HG03571 (cell line): ENCODE measurements at regions not wholly inside any gene's neighbourhood (a gene's known extent, or its start where the extent isn't known, plus 50 kb on each side); places are given as distances from the start of the nearest gene placed in this dataset.
"Not testable (repeated sequence)": the region's sequence is repeated elsewhere in the genome, so short reads cannot be mapped to it uniquely, and the experiment has no call there.

Source experiments
- ATAC-seq: cut with Tn5 transposase; IDR thresholded peaks from one replicate; pipeline ENCODE4 v1.9.1; 2021; ENCODE audit not compliant: unreplicated experiment

DNA sequence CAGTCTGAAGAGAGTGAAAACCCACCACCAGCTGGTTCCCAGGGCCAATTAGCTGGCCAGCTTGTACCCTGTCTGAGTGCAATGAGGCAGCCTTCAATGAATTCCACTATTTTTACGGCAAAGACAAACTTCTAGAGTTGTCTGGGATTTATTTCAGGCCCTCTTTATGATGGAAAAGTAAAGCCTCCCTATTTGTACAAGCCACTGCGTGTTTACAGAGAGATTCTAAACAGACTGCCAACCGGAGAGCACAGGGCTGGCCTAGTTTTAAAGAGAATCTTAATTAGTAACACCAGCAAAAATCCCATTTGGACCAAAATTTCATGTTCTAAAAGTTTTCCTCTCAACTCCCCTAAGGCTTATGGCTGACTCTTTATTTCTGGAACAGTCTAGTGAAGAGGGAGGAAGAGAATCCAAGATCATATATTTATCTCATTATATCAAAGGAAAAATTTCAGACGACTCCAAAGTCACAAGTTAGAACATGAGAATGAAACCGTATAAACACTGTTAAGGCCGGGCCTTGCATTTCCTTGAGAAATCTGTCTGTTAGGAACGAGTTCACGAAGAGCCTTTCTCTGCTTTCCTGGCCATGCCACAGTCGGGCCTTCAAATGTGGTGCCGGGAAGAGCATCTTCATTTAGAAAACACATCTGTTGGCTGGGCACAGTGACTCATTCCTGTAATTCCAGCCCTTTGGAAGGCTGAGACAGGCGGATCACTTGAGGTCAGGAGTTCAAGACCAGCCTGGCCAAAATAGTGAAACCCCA lies 724.6 kb upstream of the NRP1 start:
- no peak for ATAC-seq

DNA sequence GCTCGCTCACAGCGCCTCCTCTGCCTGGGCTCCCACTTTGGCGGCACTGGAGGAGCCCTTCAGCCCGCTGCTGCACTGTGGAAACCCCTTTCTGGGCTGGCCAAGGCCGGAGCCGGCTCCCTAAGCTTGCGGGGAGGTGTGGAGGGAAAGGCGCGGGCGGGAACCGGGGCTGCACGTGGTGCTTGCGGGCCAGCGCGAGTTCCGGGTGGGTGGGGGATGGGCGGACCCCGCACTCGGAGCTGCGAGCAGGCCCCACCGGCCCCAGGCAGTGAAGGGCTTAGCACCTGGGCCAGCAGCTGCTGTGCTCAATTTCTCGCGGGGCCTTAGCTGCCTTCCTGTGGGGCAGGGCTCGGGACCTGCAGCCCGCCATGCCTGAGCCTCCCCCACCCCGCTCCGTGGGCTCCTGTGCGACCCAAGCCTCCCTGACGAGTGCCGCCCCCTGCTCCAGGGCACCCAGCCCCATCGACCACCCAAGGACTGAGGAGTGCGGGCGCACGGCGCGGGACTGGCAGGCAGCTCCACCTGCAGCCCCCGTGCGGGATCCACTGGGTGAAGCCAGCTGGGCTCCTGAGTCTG lies 721.0 kb upstream of the NRP1 start:
- not testable (repeated sequence) for ATAC-seq

DNA sequence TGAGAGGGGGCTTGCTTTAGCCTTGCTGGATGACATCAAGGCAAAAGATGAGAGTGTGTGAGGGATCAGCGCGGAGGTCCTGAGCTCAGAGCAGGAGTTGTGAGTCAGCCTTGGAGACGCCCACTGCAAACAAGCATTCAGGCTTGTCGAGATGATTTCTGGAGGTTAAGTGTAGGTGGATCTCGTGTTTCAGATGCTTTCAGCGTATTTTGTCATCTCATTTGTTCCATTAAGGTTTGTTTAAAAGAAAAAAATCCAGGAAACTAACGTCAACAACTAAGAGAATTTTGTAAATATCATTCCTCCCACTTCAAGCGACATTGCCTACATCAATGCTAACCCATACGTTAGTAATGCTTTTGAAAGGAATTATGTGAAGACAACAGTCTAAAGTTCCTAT lies 715.4 kb upstream of the NRP1 start:
- no peak for ATAC-seq

DNA sequence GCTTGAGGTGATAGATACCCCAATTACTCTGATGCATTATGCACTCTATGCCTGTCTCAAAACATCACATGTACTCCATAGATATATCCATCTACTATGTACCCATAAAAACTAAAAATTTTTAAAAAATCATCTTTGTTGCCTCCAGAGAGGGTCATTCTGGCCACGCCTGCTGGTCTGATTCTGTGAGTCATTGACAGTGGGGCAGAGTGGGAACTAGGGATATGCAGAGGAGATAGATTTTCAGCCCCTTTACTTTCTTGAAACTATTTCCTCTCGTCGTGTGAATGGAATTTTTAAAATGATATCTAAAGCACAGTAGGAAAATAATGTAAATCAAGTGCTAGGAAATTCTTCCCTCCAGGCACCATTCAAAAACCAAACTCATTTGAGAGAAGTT lies 715.0 kb upstream of the NRP1 start:
- no peak for ATAC-seq

DNA sequence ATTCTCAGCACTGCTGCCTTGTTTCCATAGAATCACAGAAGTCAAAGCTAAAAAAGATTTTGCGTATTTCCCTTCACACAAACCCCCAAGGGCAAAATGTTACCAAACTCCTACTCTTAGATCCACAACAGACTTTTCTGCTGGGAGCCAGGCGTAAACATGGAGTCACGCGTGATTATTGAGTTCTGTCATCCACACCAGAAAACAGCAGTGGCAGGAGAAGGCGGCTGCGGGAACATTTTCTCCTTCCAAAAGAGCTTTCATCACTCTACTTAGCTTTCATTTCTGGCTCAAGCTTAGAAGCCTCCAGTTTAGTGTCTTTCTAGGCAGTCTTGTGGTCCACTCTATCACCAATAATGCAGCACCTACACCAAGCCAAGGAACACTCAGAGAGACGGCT lies 712.9 kb upstream of the NRP1 start:
- no peak for ATAC-seq

DNA sequence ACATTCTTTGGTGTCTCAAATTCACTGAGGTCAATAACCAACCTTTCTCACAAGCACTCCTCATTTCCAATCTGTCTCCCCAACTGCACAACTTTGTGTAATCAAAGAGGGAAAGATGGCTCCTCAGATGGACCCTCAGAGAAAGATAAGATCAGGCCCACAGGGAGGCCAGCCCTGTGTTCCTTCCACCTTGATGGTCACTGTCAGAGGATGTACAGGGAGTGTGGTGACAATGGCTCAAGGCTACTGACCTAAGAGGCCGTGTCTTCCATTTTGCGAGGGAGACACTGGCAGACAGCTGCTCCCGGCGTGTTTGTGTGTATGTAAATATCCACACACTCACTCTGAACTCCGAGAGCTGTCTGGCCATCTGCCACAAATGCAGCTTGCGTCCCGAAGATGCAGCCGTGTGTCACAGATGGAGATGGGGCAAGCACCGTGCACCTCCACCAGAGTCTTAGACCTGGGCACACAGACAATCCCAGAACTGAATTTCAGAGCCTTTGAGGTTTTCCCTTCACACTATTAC lies 712.1 kb upstream of the NRP1 start:
- no peak for ATAC-seq

DNA sequence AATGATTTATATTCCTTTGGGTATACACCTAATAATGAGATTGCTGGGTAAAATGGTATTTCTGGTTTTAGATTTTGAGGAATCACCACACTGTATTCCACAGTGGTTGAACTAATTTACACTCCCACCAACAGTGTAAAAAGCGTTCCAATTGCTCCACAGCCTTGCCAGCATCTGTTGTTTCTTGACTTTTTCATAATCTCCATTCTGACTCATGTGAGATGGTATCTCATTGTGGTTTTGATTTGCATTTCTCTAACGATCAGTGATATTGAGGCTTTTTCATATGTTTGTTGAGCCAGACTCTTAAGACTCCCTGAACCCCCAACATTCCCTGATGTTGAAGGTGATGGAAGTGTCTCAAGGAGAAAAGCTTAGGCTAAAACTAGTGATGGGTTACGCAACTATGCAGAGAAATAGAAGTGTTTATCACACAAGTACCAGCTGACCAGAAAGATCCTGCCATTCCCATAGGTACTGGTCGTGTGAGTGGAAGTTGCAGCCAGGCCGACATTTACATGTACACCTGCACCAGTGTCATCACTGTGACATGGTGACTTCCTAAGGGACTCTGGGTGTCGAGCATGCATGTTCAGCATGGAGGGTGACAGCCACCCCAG lies 711.2 kb upstream of the NRP1 start:
- ATAC-seq = no peak

DNA sequence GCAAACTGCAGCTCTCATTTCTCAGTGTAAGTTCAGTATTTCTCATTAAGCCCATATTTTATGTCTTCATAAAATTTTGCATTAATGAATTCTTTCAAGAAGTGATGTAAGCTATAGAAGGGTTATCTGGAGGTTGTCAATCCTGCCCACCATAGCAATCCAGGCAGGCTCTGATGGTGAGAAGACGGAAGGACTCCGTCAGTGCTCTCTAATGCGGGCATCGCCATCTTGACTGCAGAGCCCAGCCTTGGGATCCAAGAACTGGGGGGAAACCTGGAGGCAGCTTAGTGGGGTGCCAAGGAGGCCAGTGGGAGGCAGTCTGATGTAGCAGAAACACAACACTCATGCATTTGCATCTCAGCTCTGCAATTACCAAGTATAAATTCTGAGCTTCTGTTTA lies 707.4 kb upstream of the NRP1 start:
- no peak for ATAC-seq

DNA sequence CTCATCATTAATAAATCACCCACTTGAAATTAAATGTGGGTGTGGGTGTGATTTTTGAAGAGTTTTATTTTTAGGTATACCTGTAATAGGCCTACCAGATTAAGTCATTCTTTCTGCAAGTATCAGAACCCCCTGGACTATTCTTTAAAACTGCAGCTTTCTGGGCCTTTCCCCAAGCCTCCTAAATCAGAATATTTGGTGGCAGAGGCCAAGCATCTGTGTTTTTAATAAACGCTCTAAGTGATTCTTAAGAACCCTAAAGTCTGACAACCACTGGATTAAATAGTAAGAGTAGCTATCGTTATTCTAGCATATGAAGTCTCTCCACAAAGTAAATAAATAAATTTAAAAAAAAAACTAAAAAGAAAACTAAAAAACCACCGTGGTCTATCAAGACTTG lies 703.0 kb upstream of the NRP1 start:
- no peak for ATAC-seq

DNA sequence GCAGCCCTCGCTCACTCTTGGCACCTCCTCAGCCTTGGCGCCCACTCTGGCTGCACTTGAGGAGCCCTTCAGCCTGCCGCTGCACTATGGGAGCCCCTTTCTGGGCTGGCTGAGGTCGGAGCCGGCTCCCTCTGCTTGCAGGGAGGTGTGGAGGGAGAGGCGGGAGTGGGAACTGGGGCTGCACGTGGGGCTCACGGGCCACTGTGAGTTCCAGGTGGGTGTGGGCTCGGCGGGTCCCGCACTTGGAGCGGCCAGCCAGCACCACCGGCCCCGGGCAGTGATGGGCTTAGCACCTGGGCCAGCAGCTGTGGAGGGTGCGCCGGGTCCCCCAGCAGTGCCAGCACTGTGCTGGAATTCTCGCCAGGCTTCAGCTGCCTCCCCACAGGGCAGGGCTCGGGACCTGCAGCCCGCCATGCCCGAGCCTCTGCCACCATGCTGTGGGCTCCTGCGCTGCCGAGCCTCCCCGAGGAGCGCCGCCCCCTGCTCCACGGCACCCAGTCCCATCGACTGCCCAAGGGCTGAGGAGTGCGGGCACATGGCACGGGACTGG lies 700.8 kb upstream of the NRP1 start:
- ATAC-seq = not testable (repeated sequence)

DNA sequence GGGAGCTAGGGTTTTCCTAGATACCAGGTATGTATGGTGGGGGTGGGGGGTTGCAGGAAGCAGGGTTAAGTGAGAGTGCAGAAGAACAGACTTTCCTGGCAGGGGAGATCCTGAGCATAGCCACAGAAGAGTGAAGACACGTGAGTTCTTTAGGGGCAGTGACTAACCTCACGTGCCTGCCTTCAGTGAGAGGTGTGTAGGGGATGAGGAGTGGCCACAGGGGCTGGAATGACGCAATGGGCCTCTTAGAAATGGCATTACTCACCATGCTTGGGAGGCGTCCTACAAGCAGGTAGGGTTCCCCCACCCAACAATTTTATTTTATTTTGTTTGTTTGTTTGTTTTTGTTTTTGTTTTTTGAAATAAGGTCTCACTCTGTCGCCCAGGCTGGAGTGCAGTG lies 698.6 kb upstream of the NRP1 start:
- ATAC-seq = no peak

DNA sequence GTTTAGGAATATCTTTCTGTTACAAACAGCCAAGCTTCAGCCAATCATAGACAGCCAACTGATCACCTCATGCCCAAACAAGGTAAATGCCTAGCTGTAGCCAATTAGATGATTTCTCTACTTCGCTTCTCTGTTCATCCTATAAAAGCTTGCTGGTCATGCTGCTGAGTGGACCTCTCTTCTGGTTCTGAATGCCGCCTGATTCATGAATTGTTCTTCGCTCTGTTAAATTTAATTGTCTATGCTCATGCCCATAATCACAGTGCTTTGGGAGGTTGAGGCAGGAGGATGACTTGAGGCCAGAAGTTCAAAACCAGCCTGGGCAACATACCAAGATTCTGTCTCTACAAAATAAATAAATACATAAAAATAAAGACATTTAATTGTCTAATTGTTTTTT lies 698.1 kb upstream of the NRP1 start:
- no peak for ATAC-seq

DNA sequence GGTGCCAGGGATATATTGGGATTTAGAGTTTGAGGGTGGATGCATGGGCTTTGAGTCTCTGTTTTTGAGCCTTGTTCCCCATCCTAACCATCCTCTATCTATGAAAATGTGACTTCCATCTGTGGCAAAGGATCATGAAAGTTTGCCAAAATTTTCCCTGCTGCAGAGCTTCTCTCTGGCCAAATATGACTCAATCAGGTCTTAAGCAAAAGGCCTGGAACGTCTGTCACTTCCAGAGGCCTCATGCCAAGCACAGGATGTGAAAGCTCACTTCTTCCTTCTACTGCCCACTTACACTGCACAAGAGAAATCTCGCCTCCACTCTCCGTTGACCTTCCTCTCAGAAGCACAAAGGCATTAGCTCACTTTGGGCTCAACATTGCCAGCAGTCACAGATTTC lies 696.9 kb upstream of the NRP1 start:
- no peak for ATAC-seq

DNA sequence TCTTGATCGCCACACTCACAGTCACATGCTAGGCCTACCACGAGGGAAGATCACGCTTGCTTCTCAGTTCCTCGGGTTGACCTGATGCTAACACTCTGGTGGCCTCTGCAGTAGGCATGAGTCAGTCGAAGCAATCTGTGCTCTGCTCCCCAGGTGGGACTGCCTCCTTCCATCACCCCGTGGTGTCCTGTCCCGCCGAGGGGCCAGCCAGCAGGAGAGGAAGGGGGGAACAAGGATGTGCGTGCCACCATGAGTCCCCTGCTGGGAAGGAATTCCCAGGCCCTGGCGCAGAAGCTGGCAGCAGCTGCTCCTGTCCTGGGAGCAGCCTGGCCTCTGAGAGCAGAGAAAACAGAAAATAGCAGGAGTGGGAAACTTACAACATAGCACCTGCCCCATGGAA lies 695.0 kb upstream of the NRP1 start:
- ATAC-seq = no peak

DNA sequence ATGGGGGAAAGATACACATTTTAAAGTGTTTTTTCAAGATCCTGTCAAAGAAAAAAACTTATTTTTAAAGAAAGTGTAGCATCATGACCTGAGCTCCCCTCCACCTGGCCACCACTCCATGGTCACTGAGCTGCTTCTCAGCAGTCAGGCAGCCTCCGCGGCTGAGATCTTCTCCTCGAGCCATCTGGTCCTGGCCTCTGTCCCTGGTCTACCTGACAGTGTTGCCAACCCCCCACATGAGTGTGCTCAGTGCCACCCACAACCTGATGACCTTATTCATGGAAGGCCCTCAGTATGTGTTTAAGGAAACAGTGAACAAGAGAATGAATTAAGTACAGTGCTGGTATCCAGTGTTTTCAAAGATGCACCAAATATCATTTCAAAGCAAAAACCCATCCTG lies 694.5 kb upstream of the NRP1 start:
- ATAC-seq = no peak

DNA sequence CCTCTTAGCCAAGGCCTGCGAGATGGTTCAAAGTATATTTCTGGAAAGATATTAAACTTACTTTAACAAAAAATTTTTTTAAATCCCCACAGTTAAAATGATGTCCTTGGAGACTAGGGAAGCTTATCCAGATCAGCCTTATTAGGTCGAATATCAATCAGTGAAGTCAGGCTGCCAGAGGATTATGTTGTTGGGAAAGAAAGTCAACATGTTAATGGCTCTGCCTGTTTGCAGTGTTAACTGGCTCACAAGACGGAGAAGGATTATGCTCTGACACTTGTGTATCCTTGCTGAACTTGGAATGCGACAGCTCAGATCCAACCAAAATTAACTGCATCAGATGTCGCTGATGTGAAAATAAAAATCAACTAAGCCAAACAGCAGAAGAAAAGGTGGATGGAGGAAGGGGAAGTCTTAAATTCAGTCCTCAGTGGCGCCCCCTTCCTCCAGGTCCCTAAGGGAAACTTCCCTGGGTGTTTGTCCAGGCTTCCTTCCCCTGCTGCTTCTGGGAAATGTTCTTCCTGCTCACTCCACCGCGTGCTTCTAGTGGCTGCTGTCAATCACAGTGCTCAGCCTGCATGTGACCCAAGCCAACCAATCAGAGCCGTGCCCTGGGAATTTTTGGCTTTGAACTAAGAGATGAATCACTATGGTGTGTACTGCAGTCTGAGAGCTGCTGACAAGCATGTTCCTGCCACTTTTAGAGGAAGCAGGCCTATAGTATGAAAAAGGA lies 690.4 kb upstream of the NRP1 start:
- no peak for ATAC-seq

DNA sequence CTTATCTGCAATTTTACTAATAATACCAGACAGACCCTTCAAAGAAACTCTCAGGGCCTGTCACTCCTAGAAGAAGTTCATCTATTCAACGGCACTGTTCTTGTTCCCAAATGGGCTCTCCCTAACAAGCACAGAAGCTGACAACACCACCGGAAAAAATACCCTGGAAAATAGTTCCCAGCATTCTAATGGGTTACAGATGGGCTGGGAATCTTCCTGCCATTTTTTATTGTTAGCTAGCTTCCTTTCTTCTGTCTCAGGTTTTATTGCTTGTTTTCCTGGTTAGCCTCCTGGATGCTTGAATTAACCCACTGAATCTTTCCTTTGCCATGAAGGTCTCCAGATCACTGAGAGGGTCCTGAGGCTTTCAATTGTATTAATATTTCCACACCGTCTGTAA lies 689.8 kb upstream of the NRP1 start:
- ATAC-seq = no peak

DNA sequence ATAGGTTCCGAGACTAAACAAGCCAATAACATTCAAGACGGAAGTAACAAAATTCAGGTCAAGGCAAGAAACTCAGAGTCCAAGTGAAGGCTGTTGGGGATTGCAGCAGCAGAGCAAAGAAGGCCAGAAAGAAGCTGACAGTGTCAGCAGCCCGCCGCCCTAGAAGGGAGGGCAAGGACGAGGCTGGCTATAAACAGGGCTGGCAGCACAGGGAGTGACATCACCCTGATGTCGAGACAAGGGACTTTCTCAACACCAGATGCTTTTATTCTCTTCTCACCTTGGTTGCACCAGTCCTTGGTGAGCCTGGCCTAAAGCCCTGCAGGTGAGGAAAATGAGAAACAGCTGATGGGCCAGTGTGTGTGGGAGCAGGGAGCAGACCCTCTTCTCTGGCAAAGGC lies 687.7 kb upstream of the NRP1 start:
- ATAC-seq = no peak

DNA sequence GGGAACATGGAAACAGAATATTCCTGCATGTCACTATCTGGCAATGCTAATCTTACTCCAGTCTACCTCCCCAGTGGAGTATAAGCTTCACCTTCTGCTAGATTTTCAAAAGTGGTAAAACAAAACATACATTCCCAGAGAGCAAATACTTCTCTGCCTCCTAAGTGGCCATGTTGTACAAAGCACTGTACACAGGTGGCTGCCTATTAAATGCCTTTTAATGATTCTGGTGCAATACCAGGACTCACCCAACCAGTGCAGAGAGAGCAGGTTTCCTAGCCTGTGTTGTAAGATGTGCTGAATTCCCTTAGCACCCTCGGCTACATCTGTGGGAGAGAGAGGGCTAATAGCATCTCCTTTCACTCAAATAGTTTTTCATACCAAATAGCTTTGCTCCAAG lies 684.3 kb upstream of the NRP1 start:
- ATAC-seq = no peak

DNA sequence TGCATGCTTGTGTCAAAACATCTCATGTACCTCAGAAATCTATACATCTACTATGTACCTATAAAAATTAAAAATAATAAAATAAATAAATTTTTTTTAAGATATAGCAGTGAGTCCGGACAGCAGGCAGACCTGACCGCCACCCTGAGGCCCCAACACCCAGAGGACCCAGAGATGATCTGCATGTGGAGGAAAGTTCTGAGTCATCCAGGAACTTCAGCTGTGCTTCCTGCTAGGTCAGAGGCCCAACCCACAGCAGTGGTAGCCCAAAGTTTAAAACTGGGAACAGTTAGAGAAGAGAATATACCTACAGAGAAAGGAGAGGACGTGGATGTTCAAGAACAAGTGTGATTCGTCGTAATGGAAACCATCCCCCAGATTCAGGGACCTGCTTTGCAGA lies 683.7 kb upstream of the NRP1 start:
- no peak for ATAC-seq

DNA sequence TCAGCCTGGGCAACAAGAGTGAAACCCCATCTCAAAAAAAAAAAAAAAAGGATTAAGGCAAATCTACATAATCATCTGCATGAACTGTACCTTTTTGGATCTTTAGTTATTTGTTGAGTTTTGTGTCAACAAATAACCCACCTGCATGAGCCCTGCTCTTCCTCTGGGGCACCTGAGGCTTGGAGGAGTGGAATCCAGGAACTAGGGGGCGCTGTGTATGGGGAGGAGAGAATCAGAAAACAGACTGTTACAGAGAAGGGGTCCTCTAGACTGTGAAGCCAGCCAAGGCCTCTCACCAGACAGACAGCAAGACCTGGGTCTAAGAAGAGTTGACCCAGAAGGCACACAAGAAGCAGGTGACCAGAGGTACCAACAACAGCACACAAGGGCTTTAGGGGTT lies 682.8 kb upstream of the NRP1 start:
- ATAC-seq = no peak
